GM13976 (cell line): ENCODE measurements at regions not wholly inside any gene's neighbourhood (a gene's known extent, or its start where the extent isn't known, plus 50 kb on each side); places are given as distances from the start of the nearest gene placed in this dataset.

ENCODE experiments used
- DNase-seq: peaks from one replicate; pipeline ENCODE4 v3.0.0; 2012; ENCODE audit warnings: low spot score
- CTCF ChIP-seq: IDR thresholded peaks from 2 replicates; pipeline ENCODE4 v1.5.1; 2012; ENCODE audit warnings: borderline replicate concordance, mild to moderate bottlenecking; ENCODE audit not compliant: insufficient read depth; ENCODE audit errors: extremely low read depth, missing control alignments, control extremely low read depth
- in situ Hi-C: fragments of 300-500 bp; cut with MboI; formaldehyde crosslinking; loops from one replicate; pipeline ENCODE4 v1.12.0; 2022; ENCODE audit warnings: low sequenced_read_pairs, mixed read lengths, inconsistent platforms; ENCODE audit not compliant: unreplicated experiment

- DNase-seq, result no peak
- TF ChIP-seq CTCF, result no peak
Measured at GRCh38 chr9:89808076-89808755, 203.4 kb downstream of the GADD45G start.

GRCh38 chr9:89808756-89809181, 204.0 kb downstream of the GADD45G start:
- no peak for TF ChIP-seq CTCF
- in situ Hi-C loops, result no loop called here
- DNase-seq, result no peak

More at GRCh38 chr9:89808076-89808755, 203.4 kb downstream of the GADD45G start:
- in situ Hi-C loops, result no loop called here

- in situ Hi-C loops, result no loop called here
- TF ChIP-seq CTCF, result no peak
- no peak for DNase-seq
Measured at GRCh38 chr9:89810431-89810830, 205.6 kb downstream of the GADD45G start.

GRCh38 chr9:89811356-89811755, 206.5 kb downstream of the GADD45G start:
- in situ Hi-C loops, result no loop called here
- no peak for DNase-seq
- TF ChIP-seq CTCF, result no peak

GRCh38 chr9:89811886-89812450, 207.2 kb downstream of the GADD45G start:
- no peak for DNase-seq
- TF ChIP-seq CTCF, result no peak
- in situ Hi-C loops, result no loop called here

GRCh38 chr9:89812556-89813181, 207.9 kb downstream of the GADD45G start:
- in situ Hi-C loops, result no loop called here
- TF ChIP-seq CTCF, result no peak
- no peak for DNase-seq
